GM19240 (cell line): ENCODE measurements at regions not wholly inside any gene's neighbourhood (a gene's known extent, or its start where the extent isn't known, plus 50 kb on each side); places are given as distances from the start of the nearest gene placed in this dataset.
"Not testable (repeated sequence)": the region's sequence is repeated elsewhere in the genome, so short reads cannot be mapped to it uniquely, and the experiment has no call there.

ENCODE experiments used
- DNase-seq: peaks from one replicate; pipeline ENCODE4 v3.0.0; 2011; ENCODE audit warnings: low spot score; ENCODE audit not compliant: insufficient read length

DNA sequence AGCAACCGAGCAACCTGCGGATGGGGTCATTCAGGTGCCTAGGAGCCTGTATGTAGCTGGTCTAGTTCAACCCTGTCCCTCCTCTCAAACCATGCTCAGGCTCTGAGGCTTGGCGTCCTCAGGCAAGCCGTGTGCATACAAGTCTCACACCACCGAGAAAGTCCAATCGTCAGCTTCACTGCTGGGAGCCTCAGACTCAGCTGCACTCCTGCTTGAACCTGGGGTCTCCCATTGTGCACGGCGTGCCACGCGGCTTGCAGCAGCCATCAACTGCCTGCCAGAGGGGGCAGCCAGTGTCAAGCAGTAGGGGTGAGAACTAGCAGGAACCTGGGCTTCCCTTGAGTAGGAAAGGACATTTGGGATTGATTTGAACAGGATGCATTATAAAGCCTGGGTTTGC, 1064.6 kb downstream of the BCL11B start:
- no peak for DNase-seq

GRCh38 chr14:98208211-98208611, 1063.8 kb downstream of the BCL11B start:
- DNase-seq = no peak

GRCh38 chr14:98208943-98209342, 1063.1 kb downstream of the BCL11B start:
- DNase-seq = no peak

DNA sequence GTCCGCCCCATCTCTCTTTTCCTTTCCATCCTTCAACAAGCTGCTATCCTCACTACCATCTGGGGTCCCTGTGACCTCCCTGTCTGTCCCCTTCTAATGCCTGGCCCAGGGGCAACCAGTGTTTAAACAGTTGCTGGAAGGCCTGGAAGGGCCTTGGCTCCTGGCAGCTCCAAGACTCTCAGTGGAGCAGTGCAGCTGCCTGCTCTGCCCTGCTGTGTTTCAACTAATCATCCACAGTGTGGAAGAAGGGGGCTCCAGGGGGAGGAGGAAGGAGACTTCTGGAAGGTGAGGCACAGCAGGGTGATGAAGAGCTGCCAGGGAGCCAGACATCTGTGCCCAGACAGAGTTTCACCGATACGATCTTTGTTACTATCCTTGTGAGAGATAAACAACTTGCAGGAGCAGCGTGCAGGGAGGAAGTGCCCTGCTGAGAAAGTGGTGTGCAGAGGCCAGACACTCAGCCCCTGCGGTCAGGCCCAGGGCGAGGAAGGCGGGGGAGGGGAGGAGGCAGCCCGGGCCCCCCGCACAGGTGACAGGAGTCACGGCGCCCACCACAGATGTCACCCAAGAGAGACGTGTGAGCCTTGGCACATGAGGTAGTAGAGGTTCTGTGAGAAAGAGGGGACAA, 1061.8 kb downstream of the BCL11B start:
- no peak for DNase-seq

DNA sequence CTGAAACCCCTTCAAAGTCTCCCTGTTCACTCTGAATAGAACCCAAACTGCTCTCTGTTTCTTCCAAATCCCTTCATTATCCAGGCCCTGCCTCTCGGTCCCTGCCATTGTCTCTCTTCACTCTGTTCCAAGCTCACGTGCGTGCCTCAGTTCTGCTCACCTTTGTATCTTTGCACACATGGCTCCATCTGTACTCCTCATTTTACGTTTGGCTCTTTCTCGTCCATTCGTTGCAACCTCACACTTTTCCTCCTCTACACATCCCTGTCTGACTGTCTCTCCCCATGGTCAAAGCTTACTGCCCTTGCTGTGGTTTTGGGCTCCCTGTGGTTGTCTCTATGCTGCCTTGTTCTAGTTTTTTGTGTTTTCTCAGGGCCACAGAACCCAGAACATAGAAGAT, 1054.5 kb downstream of the BCL11B start:
- DNase-seq = no peak

- DNase-seq = no peak
These were observed 1053.8 kb downstream of the BCL11B start for GRCh38 chr14:98218218-98218617.

DNA sequence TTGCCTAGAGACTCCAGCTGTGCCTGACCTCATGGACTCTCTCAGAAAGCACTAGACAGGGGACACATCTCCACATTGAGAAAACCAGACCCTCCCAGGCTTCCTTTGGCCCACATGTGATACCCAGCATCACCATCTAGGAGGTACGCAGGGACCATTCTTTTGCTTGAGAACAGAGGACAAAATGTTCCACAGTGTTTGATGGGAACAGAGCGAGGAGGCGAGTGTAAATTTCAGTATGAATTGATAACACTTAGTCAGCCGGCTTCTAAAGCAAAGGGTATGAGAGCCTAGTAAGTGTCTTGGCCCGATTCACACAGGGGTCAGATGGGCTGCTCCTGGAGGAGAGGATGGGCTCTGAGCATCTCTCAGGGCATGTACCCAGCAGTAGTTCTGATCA, 1052.4 kb downstream of the BCL11B start:
- DNase-seq = no peak

GRCh38 chr14:98223106-98223505, 1048.9 kb downstream of the BCL11B start:
- DNase-seq = no peak

GRCh38 chr14:98223710-98224109, 1048.3 kb downstream of the BCL11B start:
- not testable (repeated sequence) for DNase-seq

DNA sequence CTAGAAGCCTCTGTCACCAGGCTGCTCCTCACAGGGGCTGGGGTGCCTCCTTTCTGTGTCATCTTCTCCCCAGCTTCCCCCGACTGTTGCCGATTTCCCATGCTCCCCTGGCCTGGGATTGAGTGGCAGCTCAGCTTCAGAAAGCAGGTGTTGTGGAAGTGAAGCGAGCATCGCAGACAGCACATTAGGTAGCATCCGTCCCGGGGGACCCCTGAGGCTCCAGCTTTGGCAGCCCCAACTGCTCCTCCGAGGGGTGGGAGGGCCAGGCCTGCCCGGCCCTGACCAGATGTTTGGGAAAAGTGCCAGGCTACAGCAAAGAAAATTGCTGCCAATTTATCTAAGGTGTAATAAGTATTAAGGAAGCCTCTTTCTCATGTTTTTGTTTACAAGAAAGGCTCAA, 1045.6 kb downstream of the BCL11B start:
- no peak for DNase-seq

DNA sequence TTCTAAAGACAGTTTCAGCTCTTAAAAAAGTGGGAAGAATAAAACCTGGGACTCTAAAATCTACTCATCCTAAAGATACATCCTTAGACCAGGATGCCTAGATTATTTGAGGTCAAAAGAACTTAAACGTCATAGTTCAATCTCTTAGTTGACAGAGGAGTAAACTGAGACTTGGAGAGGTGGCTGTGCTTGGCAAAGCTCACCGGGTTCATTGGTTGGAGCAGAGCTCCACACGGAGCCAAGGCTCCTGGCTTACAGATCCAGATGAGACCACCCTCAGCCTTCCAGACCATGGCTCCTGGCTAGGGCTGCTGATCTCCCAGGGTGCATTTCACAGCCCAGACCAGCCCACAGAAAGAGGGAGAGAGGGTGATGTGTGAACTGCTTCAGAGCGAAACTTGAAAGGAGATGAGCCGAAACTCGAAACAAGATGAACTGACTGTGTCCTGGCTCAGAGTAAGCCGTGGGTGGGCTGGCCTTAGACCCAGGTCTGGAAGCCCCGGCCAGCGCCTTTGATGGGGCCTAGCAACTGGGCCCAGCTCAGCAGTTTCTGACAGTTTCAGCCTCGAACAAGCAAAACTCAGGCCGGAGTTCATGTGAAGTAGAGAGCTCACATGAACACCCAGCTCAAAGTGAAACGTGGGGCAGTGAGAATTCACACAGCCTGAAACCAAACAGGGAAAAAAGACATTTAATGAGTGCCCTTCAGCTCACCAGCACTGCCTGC, 1044.8 kb downstream of the BCL11B start:
- no peak for DNase-seq

DNA sequence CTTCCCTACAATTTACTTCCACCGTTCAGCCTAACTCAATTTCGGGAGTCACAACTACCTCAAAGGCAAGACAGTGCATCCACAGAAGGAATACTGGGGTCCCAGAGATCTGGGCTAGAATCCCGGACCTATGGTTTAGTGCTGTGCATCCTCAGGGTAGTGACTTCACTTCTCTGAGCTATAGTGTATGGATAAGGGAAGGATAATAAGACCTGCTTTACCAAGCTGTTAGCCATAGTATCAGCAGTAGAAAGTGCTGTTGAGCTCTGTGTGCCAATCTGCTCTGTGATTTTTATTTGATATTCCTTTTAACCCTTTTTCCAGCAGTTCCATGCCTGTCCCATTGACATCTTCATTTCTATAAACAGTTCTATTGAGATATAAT, 1044.3 kb downstream of the BCL11B start:
- DNase-seq = no peak

DNA sequence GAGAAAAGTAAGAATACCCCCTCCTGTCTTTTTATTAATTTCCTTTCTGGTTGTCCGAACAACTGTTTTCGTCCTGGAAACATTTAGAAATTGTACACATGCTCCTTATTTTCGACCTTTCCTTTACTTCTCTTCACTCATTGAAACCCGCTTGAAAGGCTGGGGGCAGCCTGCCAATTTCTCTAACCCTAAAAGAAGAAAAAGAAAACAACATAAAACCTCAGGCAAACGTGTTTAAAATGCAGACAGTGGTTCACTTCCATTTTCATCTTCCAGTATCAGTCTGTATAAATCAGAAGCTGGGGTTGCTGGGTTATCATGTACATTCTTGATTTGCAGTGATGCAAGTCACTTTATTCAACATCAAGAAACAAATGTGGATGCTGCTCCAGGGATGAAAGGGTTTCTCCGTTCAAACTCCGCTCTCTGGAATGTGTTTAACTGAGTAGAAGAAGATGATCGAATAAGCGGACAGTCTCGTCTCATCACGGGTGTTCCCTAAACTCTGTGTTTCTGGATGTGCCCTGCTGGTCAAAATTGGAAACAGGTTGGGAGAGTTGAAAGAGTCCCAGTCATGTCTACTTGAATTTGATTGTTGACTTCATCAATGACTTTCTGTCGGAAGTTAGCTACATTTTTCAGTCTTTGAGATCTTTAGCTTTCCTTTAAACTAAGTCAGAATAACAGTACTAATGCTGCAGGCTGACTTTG, 1042.2 kb downstream of the BCL11B start:
- DNase-seq = no peak

- DNase-seq = no peak
These were observed 1041.6 kb downstream of the BCL11B start for GRCh38 chr14:98230411-98230810.

GRCh38 chr14:98231210-98231609, 1040.8 kb downstream of the BCL11B start:
- no peak for DNase-seq

GRCh38 chr14:98233656-98234055, 1038.3 kb downstream of the BCL11B start:
- DNase-seq = no peak

DNA sequence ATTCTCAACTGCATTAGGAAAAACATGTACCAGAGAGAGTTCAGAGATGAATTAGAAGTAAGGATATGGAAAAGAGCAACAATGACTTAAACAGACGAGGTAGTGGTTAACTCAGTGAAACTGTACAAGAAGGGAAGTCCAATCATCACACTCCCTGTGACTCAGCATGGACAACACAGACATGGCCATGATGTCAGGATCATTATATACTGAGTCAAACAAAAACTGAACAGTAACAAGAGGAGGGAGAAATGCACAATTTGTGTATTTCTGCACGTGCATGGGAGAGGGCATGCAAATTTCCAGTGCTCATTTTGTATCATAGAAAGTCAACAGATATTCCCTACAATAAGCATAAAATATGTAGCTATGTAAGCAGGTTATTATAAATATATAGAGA, 1037.8 kb downstream of the BCL11B start:
- no peak for DNase-seq

DNA sequence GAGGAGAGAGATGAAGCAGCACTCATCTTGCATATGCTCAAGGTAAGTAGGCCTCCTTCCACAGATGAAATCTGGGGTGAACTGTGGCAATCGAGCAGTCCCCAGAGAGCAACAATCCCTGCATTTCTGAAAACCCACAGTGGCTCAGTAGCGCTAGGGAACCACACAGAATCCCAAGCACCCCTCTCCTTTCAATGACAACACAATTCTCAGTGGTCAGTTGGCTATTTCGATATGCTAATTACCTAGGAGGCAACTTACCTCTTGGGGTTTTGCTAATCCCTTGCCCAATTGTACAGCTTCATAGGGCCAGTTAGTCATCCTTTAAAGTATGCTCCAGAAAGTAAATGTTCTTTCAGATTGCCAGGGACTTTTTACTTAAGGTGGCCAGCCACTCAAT, 1035.7 kb downstream of the BCL11B start:
- DNase-seq = no peak

- no peak for DNase-seq
These were observed 1034.1 kb downstream of the BCL11B start for GRCh38 chr14:98237939-98238338.

- DNase-seq = no peak
These were observed 1031.6 kb downstream of the BCL11B start for GRCh38 chr14:98240376-98240775.

DNA sequence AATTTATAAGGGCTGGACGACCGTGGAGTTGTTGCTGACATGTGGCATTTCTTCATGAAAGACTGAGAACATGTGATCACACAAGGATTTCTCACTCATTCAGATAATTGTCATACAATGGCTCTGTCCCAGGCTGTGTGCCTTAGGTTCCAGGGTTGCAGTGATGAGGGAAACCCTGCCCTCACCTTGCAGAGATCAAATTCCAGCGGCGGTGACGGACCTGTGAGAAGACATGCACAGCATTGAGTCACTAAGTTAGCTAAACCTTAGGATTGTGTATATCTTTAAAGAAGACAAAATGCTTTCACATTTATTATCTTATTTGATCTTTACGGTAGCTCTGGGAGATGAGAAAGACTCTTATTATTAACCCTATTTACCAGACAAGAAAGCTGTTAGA, 1029.1 kb downstream of the BCL11B start:
- DNase-seq = no peak

DNA sequence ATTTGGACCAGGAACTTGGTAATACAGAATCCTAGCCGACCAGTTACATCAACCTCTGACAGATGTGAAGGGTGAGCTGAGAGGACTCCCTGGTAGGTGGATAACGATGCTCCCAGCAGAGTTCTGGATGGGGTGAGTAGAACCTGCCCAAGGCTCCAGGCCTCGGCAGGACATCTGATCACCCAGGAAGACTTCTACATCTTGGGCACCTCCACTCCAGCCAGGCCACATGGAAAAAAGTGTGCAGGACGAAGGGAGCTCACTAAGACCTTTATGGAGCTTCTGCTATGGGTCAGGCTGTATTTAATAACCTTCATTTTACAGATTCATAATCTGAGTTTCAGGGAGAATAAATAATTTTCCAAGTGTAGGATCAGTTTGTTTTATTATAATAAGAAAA, 1028.7 kb downstream of the BCL11B start:
- DNase-seq = no peak
